ENCODE measurements at regions not wholly inside any gene's neighbourhood (a gene's known extent, or its start where the extent isn't known, plus 50 kb on each side); places are given as distances from the start of the nearest gene placed in this dataset.
A peak's percentile ranks its signal among the peaks of the same experiment; 100 is the strongest.

- DNase-seq (ENCODE audit: low read depth): no peak
- no peak overlapping the region for H3K4me3 ChIP-seq (ENCODE audit: low read depth, low read length)
- no peak for TF ChIP-seq CTCF (IDR thresholded peaks at IDR 0.05; ENCODE audit: insufficient read depth, low read depth, low read length, missing control alignments)
Observed at GRCh38 chr6:151749341-151749740, 58.1 kb upstream of the ESR1 start.

- no peak for TF ChIP-seq CTCF (IDR thresholded peaks at IDR 0.05; ENCODE audit: insufficient read depth, low read depth, low read length, missing control alignments)
- no peak overlapping the region for H3K4me3 ChIP-seq (ENCODE audit: low read depth, low read length)
- DNase-seq (ENCODE audit: low read depth): no peak
Observed at GRCh38 chr6:151753581-151753980, 53.9 kb upstream of the ESR1 start.

- no peak overlapping the region for H3K4me3 ChIP-seq (ENCODE audit: low read depth, low read length)
- peak; percentile 93 for DNase-seq (ENCODE audit: low read depth)
- no peak for TF ChIP-seq CTCF (IDR thresholded peaks at IDR 0.05; ENCODE audit: insufficient read depth, low read depth, low read length, missing control alignments)
Observed at GRCh38 chr6:151757506-151757955, 50.0 kb upstream of the ESR1 start.

All from GM12865 (cell line).